Neuronal stem cell (in vitro differentiated cells): ENCODE measurements at regions not wholly inside any gene's neighbourhood (a gene's known extent, or its start where the extent isn't known, plus 50 kb on each side); places are given as distances from the start of the nearest gene placed in this dataset.
"Not testable (repeated sequence)": the region's sequence is repeated elsewhere in the genome, so short reads cannot be mapped to it uniquely, and the experiment has no call there.

Experiments
- DNase-seq: peaks from one replicate; pipeline ENCODE4 v3.0.0-alpha.2; 2013; ENCODE audit warnings: low spot score
- H2AFZ ChIP-seq: one replicate; pipeline ENCODE4 v1.6.1; 2013; ENCODE audit warnings: mild to moderate bottlenecking, low read length, inconsistent platforms
- H2AK5ac ChIP-seq: 2 replicates; pipeline ENCODE4 v1.6.1; 2013; ENCODE audit warnings: low read depth, mild to moderate bottlenecking, inconsistent platforms, low read length, moderate library complexity, mixed read lengths
- H2BK120ac ChIP-seq: 2 replicates; pipeline ENCODE4 v1.6.1; 2013; ENCODE audit warnings: low read depth, mild to moderate bottlenecking, inconsistent platforms, low read length, moderate library complexity, mixed read lengths
- H2BK12ac ChIP-seq: one replicate; pipeline ENCODE4 v1.6.1; 2013; ENCODE audit warnings: low read length, inconsistent platforms
- H2BK15ac ChIP-seq: 2 replicates; pipeline ENCODE4 v1.6.1; 2013; ENCODE audit warnings: mild to moderate bottlenecking, low read length, inconsistent platforms, mixed read lengths
- H2BK5ac ChIP-seq: one replicate; pipeline ENCODE4 v1.6.1; 2013; ENCODE audit warnings: inconsistent platforms, mild to moderate bottlenecking, low read length, moderate library complexity
- H3K14ac ChIP-seq: one replicate; pipeline ENCODE4 v1.6.1; 2013; ENCODE audit warnings: low read length, inconsistent platforms
- H3K18ac ChIP-seq: 2 replicates; pipeline ENCODE4 v1.6.1; 2013; ENCODE audit warnings: low read length, inconsistent platforms
- H3K23ac ChIP-seq: 2 replicates; pipeline ENCODE4 v1.6.1; 2013; ENCODE audit warnings: low read depth, mild to moderate bottlenecking, mixed read lengths, low read length, inconsistent platforms; ENCODE audit not compliant: poor library complexity
- H3K27ac ChIP-seq: replicated peaks from 3 replicates; pipeline ENCODE4 v1.5.1; 2013; ENCODE audit warnings: low read length, inconsistent platforms
- H3K27me3 ChIP-seq, 3 experiments: 2 replicates each; pipeline ENCODE4 v1.6.1; 2013; ENCODE audit warnings: low read length in 3 of 3, mild to moderate bottlenecking in 2 of 3, inconsistent platforms in 1 of 3, low read depth in 1 of 3, mixed read lengths in 1 of 3, moderate library complexity in 1 of 3; ENCODE audit not compliant: control insufficient read depth in 3 of 3, insufficient read depth in 3 of 3
- H3K36me3 ChIP-seq, 2 donors: replicated peaks in 1 of 2; 2 replicates each; pipeline ENCODE4 v1.6.1; 2013; ENCODE audit warnings: low read length in 2 of 2; ENCODE audit not compliant: control insufficient read depth in 2 of 2, insufficient read depth in 2 of 2
- H3K4ac ChIP-seq: 2 replicates; pipeline ENCODE4 v1.6.1; 2013; ENCODE audit warnings: inconsistent platforms, mild to moderate bottlenecking, low read length, moderate library complexity
- H3K4me1 ChIP-seq, 2 donors: 1 replicate in 1 of 2; 2 replicates in 1 of 2; pipeline ENCODE4 v1.6.1; 2013; ENCODE audit warnings: low read length in 2 of 2, low read depth in 1 of 2; ENCODE audit not compliant: control insufficient read depth in 2 of 2, insufficient read depth in 1 of 2
- H3K4me2 ChIP-seq: one replicate; pipeline ENCODE4 v1.6.1; 2013; ENCODE audit warnings: mild to moderate bottlenecking, low read length, inconsistent platforms; ENCODE audit not compliant: insufficient read depth, poor library complexity, severe bottlenecking
- H3K4me3 ChIP-seq, 2 donors: 2 replicates each; pipeline ENCODE4 v1.5.1; 2013; ENCODE audit warnings: low read length in 2 of 2, mild to moderate bottlenecking in 2 of 2, inconsistent platforms in 1 of 2, moderate library complexity in 1 of 2
- H3K79me1 ChIP-seq: one replicate; pipeline ENCODE4 v1.6.1; 2013; ENCODE audit warnings: low read depth, mild to moderate bottlenecking, inconsistent platforms, low read length, moderate library complexity
- H3K9ac ChIP-seq: one replicate; pipeline ENCODE4 v1.6.1; 2013; ENCODE audit warnings: mild to moderate bottlenecking, low read depth, low read length, inconsistent platforms; ENCODE audit not compliant: poor library complexity
- H3K9me3 ChIP-seq, 2 donors: replicated peaks in 1 of 2; 2 replicates each; pipeline versions ENCODE3 to v1.6.1; 2013; ENCODE audit warnings: low read length in 2 of 2, mild to moderate bottlenecking in 2 of 2, inconsistent platforms in 1 of 2, low read depth in 1 of 2, mixed read lengths in 1 of 2, moderate library complexity in 1 of 2; ENCODE audit not compliant: control insufficient read depth in 2 of 2, insufficient read depth in 1 of 2
- H4K8ac ChIP-seq: one replicate; pipeline ENCODE4 v1.6.1; 2013; ENCODE audit warnings: low read depth, mild to moderate bottlenecking, inconsistent platforms, low read length, moderate library complexity
- H4K91ac ChIP-seq: one replicate; pipeline ENCODE4 v1.6.1; 2013; ENCODE audit warnings: low read length, low read depth, mild to moderate bottlenecking, inconsistent platforms; ENCODE audit not compliant: poor library complexity
- WGBS, 2 donors: extraction: QIAGEN DNeasy Blood & Tissue Kit; methylation state at CpG; one replicate each; pipeline ENCODE4 v1.1.7; 2013; ENCODE audit warnings: missing lambda C conversion rate in 2 of 2, mixed read lengths in 1 of 2; ENCODE audit not compliant: insufficient read length in 2 of 2, insufficient replicate concordance in 1 of 2; ENCODE audit errors: extremely low coverage in 2 of 2; 5-methylcytosine and 5-hydroxymethylcytosine counted together

- Histone ChIP-seq H3K27me3 (no peaks in the 10 kb centered on the region), H3K4me3 (no peak overlapping the region), H2AK5ac (no peak overlapping the region), H3K4ac (no peak overlapping the region), H2BK15ac (no peak overlapping the region), H3K18ac (no peak overlapping the region), H3K4me2 (no peak overlapping the region), H2AFZ (no peak overlapping the region), H2BK12ac (no peak overlapping the region), H4K91ac (no peak overlapping the region), H3K14ac (no peak overlapping the region), H3K79me1 (peaks cover 2% of the 10 kb centered on the region), H3K27ac (no peak overlapping the region), H3K4me1 (no peaks in the 10 kb centered on the region), H2BK120ac (no peak overlapping the region), H3K36me3 (no peaks in the 10 kb centered on the region), H3K23ac (no peak overlapping the region), H4K8ac (no peak overlapping the region), H3K9me3 (no peaks in the 10 kb centered on the region), H2BK5ac (no peak overlapping the region), H3K9ac (no peak overlapping the region)
- WGBS, 2 donors, result no CpG with 5 or more reads among the region's 2 CpGs
- no peak for DNase-seq
Measured at GRCh38 chr3:88882121-88882520, 225.3 kb upstream of the EPHA3 start.

- H3K4me1 ChIP-seq, H3K27me3 ChIP-seq, H3K4me3 ChIP-seq, DNase-seq, H3K4me2 ChIP-seq, H4K91ac ChIP-seq, H3K23ac ChIP-seq, H2BK15ac ChIP-seq, H4K8ac ChIP-seq, H3K9me3 ChIP-seq, H3K79me1 ChIP-seq, H2BK12ac ChIP-seq, H2BK120ac ChIP-seq, H2AK5ac ChIP-seq, H3K9ac ChIP-seq, H3K27ac ChIP-seq, H3K36me3 ChIP-seq, H3K4ac ChIP-seq, H2BK5ac ChIP-seq, H3K14ac ChIP-seq, H2AFZ ChIP-seq: not testable (repeated sequence)
- H3K18ac ChIP-seq, result peak overlapping the region; percentile 76
- no CpG with 5 or more reads among the region's 12 CpGs for WGBS, 2 donors
Measured at GRCh38 chr3:88886624-88887023, 220.8 kb upstream of the EPHA3 start.

GRCh38 chr3:88896026-88896425 lies 211.4 kb upstream of the EPHA3 start:
- Histone ChIP-seq H2BK5ac (no peak overlapping the region), H2AFZ (no peak overlapping the region), H2BK120ac (no peak overlapping the region), H3K27ac (no peak overlapping the region), H3K4me2 (no peak overlapping the region), H4K8ac (no peak overlapping the region), H3K4ac (no peak overlapping the region), H3K9me3 (no peaks in the 10 kb centered on the region), H3K36me3 (no peaks in the 10 kb centered on the region), H3K79me1 (no peaks in the 10 kb centered on the region), H4K91ac (no peak overlapping the region), H3K27me3 (no peaks in the 10 kb centered on the region), H3K23ac (no peak overlapping the region), H3K4me3 (no peak overlapping the region), H2AK5ac (no peak overlapping the region), H3K9ac (no peak overlapping the region), H2BK15ac (no peak overlapping the region), H2BK12ac (no peak overlapping the region), H3K18ac (no peak overlapping the region), H3K14ac (no peak overlapping the region), H3K4me1 (no peaks in the 10 kb centered on the region)
- no CpG with 5 or more reads among the region's 1 CpG for WGBS, 2 donors
- no peak for DNase-seq

GRCh38 chr3:88912294-88912877 lies 195.0 kb upstream of the EPHA3 start:
- Histone ChIP-seq H3K27me3 (no peaks in the 10 kb centered on the region), H3K4me1 (peaks cover 3 to 20% of the 10 kb centered on the region in 2 donors), H2BK15ac (no peak overlapping the region), H3K14ac (no peak overlapping the region), H3K18ac (no peak overlapping the region), H3K9me3 (no peaks in the 10 kb centered on the region), H3K9ac (no peak overlapping the region), H3K23ac (no peak overlapping the region), H2BK120ac (no peak overlapping the region), H3K4ac (no peak overlapping the region), H3K4me3 (no peak overlapping the region), H3K4me2 (peak overlapping the region; percentile 0), H4K8ac (no peak overlapping the region), H2BK12ac (no peak overlapping the region), H4K91ac (no peak overlapping the region), H3K79me1 (no peaks in the 10 kb centered on the region), H3K27ac (peak overlapping the region; percentile 98), H2AFZ (peak overlapping the region; percentile 32), H2AK5ac (no peak overlapping the region), H2BK5ac (no peak overlapping the region), H3K36me3 (no peaks in the 10 kb centered on the region)
- WGBS, 2 donors, result no CpG with 5 or more reads among the region's 3 CpGs
- peak; percentile 90 for DNase-seq
